Activated CD4-positive, alpha-beta T cell treated with anti-CD3 and anti-CD28 coated beads for 4 hours (primary cell): ENCODE measurements at regions not wholly inside any gene's neighbourhood (a gene's known extent, or its start where the extent isn't known, plus 50 kb on each side); places are given as distances from the start of the nearest gene placed in this dataset.
A peak's percentile ranks its signal among the peaks of the same experiment; 100 is the strongest.
"Not testable (repeated sequence)": the region's sequence is repeated elsewhere in the genome, so short reads cannot be mapped to it uniquely, and the experiment has no call there.

Experiments
- DNase-seq, 2 donors: peaks; one replicate each; pipeline ENCODE4 v3.0.0-alpha.2; 2020

- not testable (repeated sequence) for DNase-seq
Observed at GRCh38 chr1:149700677-149701567, 81.6 kb upstream of the FCGR1A start.

- peak; percentile 21 to 65 for DNase-seq
Observed at GRCh38 chr1:149708192-149708853, 74.2 kb upstream of the FCGR1A start.

- DNase-seq = not testable (repeated sequence)
Observed at GRCh38 chr1:149711651-149712050, 70.8 kb upstream of the FCGR1A start.

- DNase-seq = peak in 1 of 2 donors; percentile 14
Observed at GRCh38 chr1:149712154-149712927, 70.2 kb upstream of the FCGR1A start.

GRCh38 chr1:149713513-149713912, 69.0 kb upstream of the FCGR1A start:
- not testable (repeated sequence) for DNase-seq

- DNase-seq = not testable (repeated sequence)
Observed at GRCh38 chr1:149713952-149714351, 68.5 kb upstream of the FCGR1A start.

GRCh38 chr1:149724618-149725302, 57.7 kb upstream of the FCGR1A start:
- not testable (repeated sequence) for DNase-seq

- DNase-seq = not testable (repeated sequence)
Observed at GRCh38 chr1:149726688-149727087, 55.8 kb upstream of the FCGR1A start.

- DNase-seq = not testable (repeated sequence)
Observed at GRCh38 chr1:149728598-149728997, 53.9 kb upstream of the FCGR1A start.
